K562 (cell line): ENCODE measurements at regions not wholly inside any gene's neighbourhood (a gene's known extent, or its start where the extent isn't known, plus 50 kb on each side); places are given as distances from the start of the nearest gene placed in this dataset.

Experiments used
- ATAC-seq: fragments of 200-7000 bp; cut with Tn5 transposase; 3 replicates; pipeline ENCODE4 v1.9.1; 2020; ENCODE audit warnings: moderate library complexity
- BruUV-seq: library from RNA; stranded (reverse); fragments of 400-500 nt; replicated peaks from 2 replicates; lab custom pipeline; 2021; lab: Mats Ljungman, UMichigan
- CTCF ChIA-PET: fragments of 300-600 bp; formaldehyde crosslinking; extraction: SDS; loops from one replicate; lab custom pipeline; 2021; ENCODE audit warnings: low intra/inter-chr PET ratio; lab: Yijun Ruan, JAX
- POLR2A ChIA-PET: fragments of 300-600, 350-650 bp; sonication (Branson Sonifier 250); formaldehyde crosslinking; extraction: SDS; loops from one replicate; lab custom pipeline; 2021; ENCODE audit warnings: antibody characterized with exemption, inconsistent platforms; lab: Yijun Ruan, JAX
- DNase-seq, 4 experiments: peaks; one replicate each; pipeline versions ENCODE4 v3.0.0 to v3.0.0-alpha.2; 2011 to 2018; ENCODE audit warnings: low spot score in 3 of 4, mixed read lengths in 3 of 4; ENCODE audit errors: extremely low read depth in 1 of 4
- FAIRE-seq: peaks from 2 replicates; lab custom pipeline; 2011; peaks lifted over from hg19 to GRCh38; lab: Jason Lieb, UNC
- H2AFZ ChIP-seq: 2 replicates; pipeline ENCODE4 v1.6.0; 2011; ENCODE audit warnings: low read depth, low read length, control low read depth, inconsistent platforms
- H3K27ac ChIP-seq: fragments of 200-600 bp; 3 replicates; pipeline ENCODE4 v1.8.0; 2011; ENCODE audit warnings: low read depth, mild to moderate bottlenecking, control low read depth, inconsistent platforms, low read length, moderate library complexity, mixed read lengths; ENCODE audit errors: extremely low read depth
- H3K27me3 ChIP-seq, 2 experiments: fragments of 300-600 bp in 1 of 2; 2 replicates in 1 of 2; 3 replicates in 1 of 2; pipeline versions ENCODE4 v1.6.0 to v1.8.0; 2011; ENCODE audit warnings: inconsistent platforms in 2 of 2, low read length in 2 of 2, mild to moderate bottlenecking in 1 of 2, mixed read lengths in 1 of 2, moderate library complexity in 1 of 2; ENCODE audit not compliant: control insufficient read depth in 2 of 2, insufficient read depth in 2 of 2
- H3K36me3 ChIP-seq: fragments of 300-600 bp; 3 replicates; pipeline ENCODE4 v1.8.0; 2011; ENCODE audit warnings: mild to moderate bottlenecking, low read length, inconsistent platforms; ENCODE audit not compliant: control insufficient read depth, insufficient read depth
- H3K4me1 ChIP-seq, 2 experiments: fragments of 200-600 bp in 1 of 2; replicated peaks in 1 of 2; 2 replicates in 1 of 2; 3 replicates in 1 of 2; pipeline versions ENCODE4 v1.5.1 to v1.8.0; 2011; ENCODE audit warnings: inconsistent platforms in 2 of 2, low read length in 2 of 2, mild to moderate bottlenecking in 1 of 2, mixed read lengths in 1 of 2, moderate library complexity in 1 of 2; ENCODE audit not compliant: control insufficient read depth in 2 of 2, insufficient read depth in 2 of 2
- H3K4me2 ChIP-seq: 2 replicates; pipeline ENCODE4 v1.6.1; 2011; ENCODE audit warnings: low read length, control low read depth, inconsistent platforms, mixed read lengths; ENCODE audit not compliant: insufficient read depth
- H3K4me3 ChIP-seq: fragments of 200-600 bp; sonication (generic), shearing (Covaris generic); 2 replicates; pipeline ENCODE4 v1.5.1; 2016; ENCODE audit warnings: control low read depth, inconsistent platforms
- H3K79me2 ChIP-seq: fragments of 200-600 bp; 3 replicates; pipeline ENCODE4 v1.8.0; 2011; ENCODE audit warnings: low read length, inconsistent platforms; ENCODE audit not compliant: control insufficient read depth, insufficient read depth
- H3K9ac ChIP-seq, 2 experiments: 2 replicates each; pipeline versions ENCODE4 v1.6.0 to v1.6.1; 2011; ENCODE audit warnings: low read depth in 2 of 2, low read length in 2 of 2, control low read depth in 1 of 2, inconsistent platforms in 1 of 2, mild to moderate bottlenecking in 1 of 2, mixed read lengths in 1 of 2; ENCODE audit not compliant: insufficient read depth in 1 of 2
- H3K9me1 ChIP-seq: one replicate; pipeline ENCODE4 v1.6.0; 2011; ENCODE audit warnings: inconsistent platforms, mild to moderate bottlenecking, low read length, moderate library complexity; ENCODE audit not compliant: control insufficient read depth, insufficient read depth
- H3K9me3 ChIP-seq: replicated peaks from 2 replicates; pipeline ENCODE4 v1.5.1; 2011; ENCODE audit warnings: low read depth, low read length, inconsistent platforms; ENCODE audit not compliant: control insufficient read depth, insufficient read depth
- H4K20me1 ChIP-seq: replicated peaks from 2 replicates; pipeline ENCODE4 v1.6.1; 2011; ENCODE audit warnings: low read length, inconsistent platforms, mixed read lengths; ENCODE audit not compliant: control insufficient read depth, insufficient read depth
- CEBPG ChIP-seq, 3 experiments: fragments of 200-800 bp in 1 of 3; sonication (Bioruptor generic) in 1 of 3; sonication (generic) in 1 of 3; formaldehyde crosslinking in 1 of 3; IDR thresholded peaks in 2 of 3; conservative IDR thresholded peaks in 1 of 3; 2 replicates each; pipeline versions ENCODE4 v1.6.1 to v1.8.0; 2016 to 2022; ENCODE audit warnings: missing compliant biosample characterization in 2 of 3, missing genetic modification characterization in 2 of 3, mild to moderate bottlenecking in 1 of 3, missing genetic modification reagents in 1 of 3
- CREM ChIP-seq: IDR thresholded peaks from 2 replicates; pipeline ENCODE4 v1.6.1; 2014; ENCODE audit warnings: antibody characterized with exemption, low read depth
- TCF15 ChIP-seq: fragments of 250-450 bp; sonication (Bioruptor Pico); IDR thresholded peaks from 2 replicates; pipeline ENCODE4 v1.8.0; 2022; ENCODE audit warnings: moderate library complexity, mild to moderate bottlenecking, inconsistent platforms
- ZNF780A ChIP-seq: fragments of 250-450 bp; sonication (Bioruptor Pico); IDR thresholded peaks from 2 replicates; pipeline ENCODE4 v1.5.0; 2021; ENCODE audit warnings: mild to moderate bottlenecking
- WGBS: fragments of 100-300 bp; shearing (Covaris generic); methylation state at CpG from one replicate; pipeline ENCODE4 v1.1.6; 2016; ENCODE audit warnings: low coverage, mixed read lengths; ENCODE audit not compliant: insufficient coverage; ENCODE audit errors: missing lambda C conversion rate; 5-methylcytosine and 5-hydroxymethylcytosine counted together
- in situ Hi-C: fragments of 300-500 bp; cut with MboI; formaldehyde crosslinking; loops from 4 replicates; pipeline ENCODE4 v1.15.0; 2018; ENCODE audit warnings: inconsistent platforms, mixed read lengths
- intact Hi-C: fragments of 100-400 bp; cut with micrococcal nuclease; formaldehyde crosslinking; loops from 2 replicates; pipeline ENCODE4 v1.14.2; 2022

- BruUV-seq, result no TSS peak
- Histone ChIP-seq H3K9me1 (no peaks in the 10 kb centered on the region), H3K27me3 (no peaks in the 10 kb centered on the region), H3K4me1 (no peaks in the 10 kb centered on the region), H3K79me2 (no peaks in the 10 kb centered on the region), H3K27ac (no peak overlapping the region), H3K4me3 (no peak overlapping the region), H3K9ac (no peak overlapping the region), H2AFZ (no peak overlapping the region), H3K36me3 (no peaks in the 10 kb centered on the region), H3K9me3 (no peaks in the 10 kb centered on the region), H4K20me1 (no peaks in the 10 kb centered on the region), H3K4me2 (no peak overlapping the region)
- no peak for DNase-seq
- in situ Hi-C loops (no loop called here), intact Hi-C loops (loop anchor here (10.0 kb wide), 1 partner anchor 237 kb away; no protein-coding TSS in a partner anchor)
- ChIA-PET POLR2A (no interaction called here), CTCF (no interaction called here)
- 0% methylated on average over 3 of the region's 3 CpGs for WGBS
- no peak for TF ChIP-seq CREM
- no peak for TF ChIP-seq ZNF780A (CRISPR knock-in tag)
- TF ChIP-seq TCF15 (CRISPR knock-in tag), result no peak
- no peak for FAIRE-seq
- no peak for ATAC-seq
Observed at GRCh38 chr14:54172114-54172513, 215.5 kb upstream of the BMP4 start.

- H3K9ac ChIP-seq, result no peak overlapping the region
- ATAC-seq (no peak), DNase-seq (no peak), FAIRE-seq (no peak)
- intact Hi-C loops (loop anchor here (10.0 kb wide), 1 partner anchor 238 kb away; no protein-coding TSS in a partner anchor), in situ Hi-C loops (no loop called here)
- H3K27me3 ChIP-seq, result no peaks in the 10 kb centered on the region
- no peaks in the 10 kb centered on the region for H3K79me2 ChIP-seq
- H3K27ac ChIP-seq, result no peak overlapping the region
- ChIA-PET POLR2A (no interaction called here), CTCF (no interaction called here)
- H3K4me2 ChIP-seq, result no peak overlapping the region
- H2AFZ ChIP-seq, result no peak overlapping the region
- no peaks in the 10 kb centered on the region for H3K36me3 ChIP-seq
- WGBS, result 0% methylated on average over 3 of the region's 3 CpGs
- no peaks in the 10 kb centered on the region for H4K20me1 ChIP-seq
- no TSS peak for BruUV-seq
- H3K9me3 ChIP-seq, result no peaks in the 10 kb centered on the region
- TF ChIP-seq TCF15 (CRISPR knock-in tag) (no peak), CEBPG (CRISPR knock-in tag; IDR thresholded peaks at IDR 0.05) (no peak), CEBPG (tag; conservative IDR thresholded peaks at IDR 0.05 in 1 of 2, IDR thresholded peaks at IDR 0.05 in 1 of 2) (peak in 1 of 2 experiments; percentile 36; a peak in 1 of 4 replicates)
- H3K4me1 ChIP-seq, result no peaks in the 10 kb centered on the region
- no peaks in the 10 kb centered on the region for H3K9me1 ChIP-seq
- H3K4me3 ChIP-seq, result no peak overlapping the region
Observed at GRCh38 chr14:54172562-54172961, 215.9 kb upstream of the BMP4 start.
